HG03571 (cell line): ENCODE measurements at regions not wholly inside any gene's neighbourhood (a gene's known extent, or its start where the extent isn't known, plus 50 kb on each side); places are given as distances from the start of the nearest gene placed in this dataset.

ENCODE experiments used
- ATAC-seq: cut with Tn5 transposase; IDR thresholded peaks from one replicate; pipeline ENCODE4 v1.9.1; 2021; ENCODE audit not compliant: unreplicated experiment

DNA sequence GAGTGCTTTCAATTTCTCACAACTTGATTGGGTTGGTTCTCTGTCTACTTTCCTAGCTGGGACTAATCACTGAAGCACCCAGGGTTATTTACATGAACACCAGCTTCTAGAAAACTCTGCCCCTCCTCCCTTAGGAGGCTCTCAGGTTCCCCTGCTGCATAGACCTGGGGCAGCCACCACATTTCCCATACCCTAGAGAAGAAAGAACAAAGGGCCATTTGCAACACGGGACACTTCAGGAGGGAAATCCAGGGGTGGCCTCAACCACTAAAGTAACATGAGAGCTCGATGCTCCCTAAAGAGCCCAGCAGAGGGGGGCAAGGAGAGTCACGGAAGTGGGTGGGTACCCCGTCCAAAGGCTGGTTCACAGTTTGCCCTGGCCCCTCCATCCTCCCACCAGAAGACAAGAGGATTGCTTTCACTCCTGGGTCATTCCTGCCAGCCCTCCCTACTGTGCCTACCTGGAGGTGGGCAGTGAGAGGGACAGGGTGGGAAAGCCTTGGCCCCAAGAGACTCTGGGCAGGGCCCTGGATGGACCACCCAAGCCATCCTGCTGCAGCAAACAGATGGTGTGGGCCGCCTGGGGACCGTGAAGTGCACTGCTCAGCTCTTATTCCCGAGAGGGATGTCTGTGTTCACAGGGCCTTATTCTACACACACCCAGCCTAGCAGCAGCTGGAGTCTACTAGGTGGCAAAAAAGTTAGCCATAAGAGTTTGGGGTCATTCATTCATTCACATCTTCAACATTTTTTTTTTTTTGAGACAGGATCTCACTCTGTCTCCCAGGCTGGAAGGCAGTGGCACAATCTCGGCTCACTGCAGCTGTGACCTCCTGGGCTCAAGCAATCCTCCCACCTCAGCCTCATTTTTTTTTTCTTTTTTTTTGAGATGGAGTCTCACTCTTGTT, 392.1 kb downstream of the SOX9 start:
- no peak for ATAC-seq

DNA sequence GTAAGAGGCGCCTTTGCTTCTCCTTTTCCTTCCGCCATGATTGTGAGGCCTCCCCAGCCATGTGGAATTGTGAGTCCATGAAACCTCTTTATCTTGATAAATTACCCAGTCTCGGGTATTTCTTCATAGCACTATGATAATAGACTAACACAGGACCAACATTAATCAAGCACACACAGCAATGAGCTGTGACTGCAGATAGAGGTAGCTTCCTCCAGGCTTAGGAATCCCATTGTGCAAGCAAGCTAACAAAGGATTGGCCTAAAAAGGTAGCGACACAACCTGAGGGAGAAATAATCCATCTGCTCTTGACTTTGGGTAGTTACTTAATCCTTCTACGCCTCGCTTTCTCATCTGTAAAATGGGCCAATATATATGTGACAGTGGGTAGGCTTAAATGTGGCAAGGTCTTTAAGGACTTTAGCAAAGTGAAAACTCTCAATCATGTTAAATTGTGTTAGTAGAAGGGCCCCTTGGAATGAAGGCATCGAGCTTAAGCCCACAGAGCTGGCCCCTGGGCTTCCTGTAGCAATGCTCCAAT, 393.6 kb downstream of the SOX9 start:
- ATAC-seq = no peak

DNA sequence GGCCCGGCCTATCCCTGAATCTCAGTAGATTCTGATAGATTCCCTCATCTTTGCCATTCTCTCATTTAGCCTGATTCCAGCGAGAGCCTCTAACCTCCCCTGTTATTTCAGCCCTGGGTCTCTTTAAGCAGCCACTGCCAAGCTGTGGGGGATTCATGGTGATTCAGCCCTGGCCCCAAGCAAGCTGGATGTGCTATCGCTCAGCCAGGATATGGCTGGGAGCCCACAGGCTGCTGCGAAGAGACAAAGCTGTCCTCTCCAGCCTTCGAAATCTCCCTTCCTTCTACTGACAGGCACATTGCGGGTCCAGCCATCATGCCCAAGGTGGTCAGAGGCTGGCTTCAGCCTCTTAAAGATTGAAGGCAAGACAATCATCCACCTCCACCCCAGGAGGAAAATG, 394.1 kb downstream of the SOX9 start:
- ATAC-seq = no peak

DNA sequence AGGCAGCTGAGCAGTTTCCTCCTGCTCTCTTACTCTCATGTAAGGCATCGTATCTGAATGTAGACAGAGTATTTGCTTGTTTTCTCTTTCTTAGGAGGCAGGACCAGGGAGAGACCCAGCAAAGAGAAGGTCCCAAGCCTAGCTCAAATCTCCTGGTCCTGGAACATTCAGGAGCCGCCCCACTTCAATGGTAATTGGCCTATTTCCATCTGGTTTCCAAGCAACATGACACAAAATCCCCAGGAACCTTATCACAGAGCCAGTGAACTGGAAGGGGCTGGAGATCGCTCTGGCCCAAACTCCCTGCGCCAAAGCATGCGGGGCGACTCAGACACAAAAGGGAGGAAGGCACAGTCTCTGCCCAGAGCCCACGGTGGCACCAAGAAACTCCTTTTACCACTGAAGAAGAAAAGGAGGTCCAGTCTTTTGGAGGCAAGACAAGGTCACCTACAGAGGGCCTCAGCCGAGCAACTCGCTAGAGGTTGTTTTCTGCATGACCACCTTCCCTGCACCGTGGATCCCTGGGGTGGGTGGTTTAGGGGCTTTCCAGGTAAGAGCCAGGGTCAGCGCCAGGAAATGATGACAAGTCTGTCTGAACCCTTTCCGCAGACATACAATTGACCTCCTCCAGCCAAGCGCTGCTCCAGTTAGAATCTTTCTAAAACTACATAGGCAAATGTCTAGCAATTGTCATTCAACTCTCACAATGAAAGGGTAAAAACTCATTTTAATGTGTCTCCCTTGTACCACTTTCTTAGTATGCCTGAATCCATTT, 394.7 kb downstream of the SOX9 start:
- ATAC-seq = peak; percentile 44

DNA sequence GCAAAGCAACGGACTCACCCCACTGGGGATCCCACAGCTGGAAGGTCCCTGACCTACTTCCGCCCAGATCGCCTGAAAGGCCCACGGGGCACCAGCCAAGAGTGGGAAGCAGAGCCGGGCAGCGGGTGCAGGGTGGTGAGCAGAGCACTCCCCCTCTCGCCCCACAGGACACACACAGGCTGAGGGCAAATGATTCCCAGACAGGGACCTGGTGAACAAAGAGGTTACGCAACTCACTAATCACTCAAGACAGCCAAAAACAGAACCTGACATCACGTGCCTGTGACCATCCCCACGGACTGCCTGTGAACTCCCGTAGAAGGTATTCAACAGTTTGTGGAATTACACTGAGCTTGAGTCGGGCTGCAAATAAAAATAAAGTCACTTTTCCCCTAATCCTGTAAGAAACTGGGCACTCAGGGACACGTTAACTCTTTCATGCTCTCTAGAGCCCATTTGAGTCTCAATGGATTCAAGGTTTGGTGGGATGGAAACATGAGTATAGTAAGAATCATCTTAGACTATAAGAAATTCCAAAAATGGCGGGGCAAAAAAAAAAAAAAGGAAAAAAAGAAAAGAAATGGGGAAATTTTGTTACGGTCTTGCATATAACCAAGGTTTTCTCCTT, 396.1 kb downstream of the SOX9 start:
- ATAC-seq = no peak

DNA sequence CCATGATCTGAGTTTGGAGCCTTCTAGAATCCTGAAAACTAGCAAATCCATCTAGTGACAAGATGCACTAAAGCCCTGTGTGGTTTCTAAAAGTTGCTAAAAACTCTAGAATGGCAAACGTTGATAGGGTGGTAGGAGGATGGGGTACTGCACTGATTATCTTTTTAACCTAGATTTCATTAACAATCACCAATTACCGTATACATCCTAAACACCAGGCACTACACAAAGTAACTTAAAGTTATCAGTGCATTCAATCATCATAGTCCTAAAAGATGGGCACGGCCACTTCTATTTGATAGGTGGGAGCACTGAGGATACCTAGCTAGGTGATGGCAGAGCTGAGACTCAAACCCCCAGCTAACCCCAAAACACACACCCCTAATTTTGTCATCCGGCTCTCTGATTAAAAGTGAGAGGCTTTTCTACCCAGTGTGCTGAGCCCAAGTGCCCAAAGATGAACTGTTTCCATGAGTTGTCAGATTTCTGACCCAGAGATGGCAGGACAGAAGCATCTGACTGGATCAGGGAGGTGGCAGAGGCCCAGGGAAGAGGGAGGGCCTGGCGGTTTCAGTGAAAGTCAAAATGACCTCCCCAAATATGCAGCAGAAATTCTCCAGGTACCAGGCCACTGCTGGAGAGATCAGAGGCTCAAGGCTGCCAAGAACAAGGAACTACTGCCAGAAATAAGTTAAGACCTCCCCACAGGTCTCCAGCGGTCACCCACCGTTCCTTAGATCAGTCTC, 396.8 kb downstream of the SOX9 start:
- no peak for ATAC-seq

DNA sequence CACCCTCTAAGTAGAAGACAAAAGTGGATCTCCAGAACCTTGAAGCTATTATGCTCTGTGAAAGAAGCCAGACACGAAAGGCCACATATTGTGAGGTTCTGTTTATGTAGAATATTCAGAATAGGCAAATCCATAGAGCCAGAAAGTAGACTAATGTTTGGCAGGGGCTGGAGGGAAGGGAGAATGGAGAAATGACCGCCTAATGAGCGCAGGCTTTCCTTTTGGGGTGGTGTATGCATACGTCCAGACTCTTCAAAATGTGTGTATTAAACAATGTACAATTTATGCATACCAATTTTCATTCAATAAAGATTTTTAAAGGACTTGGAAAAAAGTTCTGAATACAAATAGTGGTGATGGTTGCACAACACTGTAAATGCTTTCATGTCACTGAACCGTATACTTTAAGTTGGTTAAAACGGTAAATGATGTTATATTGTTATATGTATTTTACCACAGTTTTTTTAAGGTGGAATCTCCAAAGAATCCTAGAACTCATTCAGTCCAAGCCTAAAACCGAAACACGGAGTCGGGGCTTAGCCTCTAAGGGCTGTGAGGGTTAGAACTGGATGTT, 397.4 kb downstream of the SOX9 start:
- no peak for ATAC-seq

DNA sequence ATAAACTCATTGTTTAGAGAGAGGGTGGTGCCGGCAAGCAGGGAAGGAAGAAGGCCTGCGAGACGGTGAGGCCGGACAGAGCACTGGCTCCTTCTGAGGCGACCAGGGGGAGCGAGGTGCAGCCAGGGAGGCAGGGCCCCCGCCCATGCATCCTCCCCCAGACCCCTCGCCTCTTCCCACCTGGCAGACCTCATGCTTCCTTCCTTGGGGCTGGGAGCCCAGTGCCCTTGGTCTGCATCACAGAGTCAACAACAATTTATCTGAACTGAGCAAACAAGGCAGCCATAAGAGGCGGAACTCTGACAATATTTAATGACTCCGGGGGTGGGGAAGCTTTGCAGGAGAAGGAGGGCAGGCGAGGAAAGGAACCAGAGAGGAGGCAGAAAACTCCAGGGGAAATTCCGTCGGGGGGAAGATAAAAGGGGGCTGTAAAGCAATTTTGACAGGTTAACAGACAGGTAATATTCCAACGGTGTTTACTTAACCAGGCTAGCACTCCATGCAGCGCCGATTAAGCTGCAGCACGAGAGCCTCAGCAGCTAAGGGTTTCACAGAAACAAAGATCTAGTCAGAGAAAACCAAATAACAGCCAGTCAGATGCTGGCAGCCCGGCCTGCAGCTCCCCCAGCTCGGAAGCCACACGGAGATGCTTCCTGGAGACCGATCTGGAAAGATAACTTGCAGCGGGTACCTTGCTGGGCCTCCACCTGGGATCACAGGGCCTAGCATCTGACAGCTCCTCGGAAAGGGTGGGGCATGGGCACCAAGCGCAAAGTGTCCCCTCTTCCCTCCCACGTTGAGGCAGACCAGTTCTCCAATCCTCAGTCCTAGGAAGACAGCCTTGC, 398.2 kb downstream of the SOX9 start:
- ATAC-seq = no peak

DNA sequence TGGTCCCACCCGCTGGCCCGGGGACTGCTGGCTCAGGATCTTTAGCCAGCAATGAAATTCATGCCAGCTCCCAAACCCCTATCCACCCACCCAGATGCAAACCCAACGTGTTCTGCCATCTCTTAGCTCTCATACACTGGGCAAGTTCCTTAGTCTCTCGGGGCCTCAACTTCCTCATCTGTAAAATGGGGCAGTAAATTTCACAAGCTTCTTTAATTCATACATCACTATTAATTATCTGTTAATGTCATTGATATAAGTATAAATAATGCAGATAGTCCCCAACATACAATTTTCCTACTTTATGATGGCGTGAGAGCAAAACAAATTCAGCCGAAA, 398.7 kb downstream of the SOX9 start:
- ATAC-seq = no peak

DNA sequence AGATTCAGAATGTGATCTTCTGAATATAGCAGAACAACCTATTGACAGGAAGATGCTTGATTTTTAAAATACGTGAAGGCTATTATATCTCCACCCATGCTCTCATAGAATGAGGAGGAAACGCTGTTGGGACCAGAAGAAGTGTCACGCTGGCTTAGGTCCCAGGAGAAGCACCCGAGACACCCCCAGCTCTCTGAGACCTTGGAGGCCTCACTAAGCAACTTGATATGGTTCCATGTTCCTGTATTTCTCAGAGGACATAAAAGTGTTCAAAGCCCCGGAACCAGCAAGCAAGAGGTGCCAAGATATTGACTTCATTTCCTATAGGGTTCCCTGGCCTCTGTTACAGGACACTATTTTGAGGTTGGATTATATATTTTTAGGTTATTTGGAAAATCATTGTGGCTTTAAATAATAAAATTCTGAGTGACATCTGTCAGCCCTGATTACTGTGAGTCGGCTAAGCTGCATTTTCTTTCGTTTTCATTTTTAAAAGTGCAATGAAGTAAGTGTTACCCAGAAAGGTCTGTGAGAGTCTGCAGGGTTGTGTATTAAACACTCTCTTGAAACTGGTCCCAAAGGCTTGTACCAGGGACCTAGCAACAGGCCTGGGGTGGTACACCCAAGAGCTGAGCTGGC, 400.0 kb downstream of the SOX9 start:
- peak; percentile 31 for ATAC-seq

DNA sequence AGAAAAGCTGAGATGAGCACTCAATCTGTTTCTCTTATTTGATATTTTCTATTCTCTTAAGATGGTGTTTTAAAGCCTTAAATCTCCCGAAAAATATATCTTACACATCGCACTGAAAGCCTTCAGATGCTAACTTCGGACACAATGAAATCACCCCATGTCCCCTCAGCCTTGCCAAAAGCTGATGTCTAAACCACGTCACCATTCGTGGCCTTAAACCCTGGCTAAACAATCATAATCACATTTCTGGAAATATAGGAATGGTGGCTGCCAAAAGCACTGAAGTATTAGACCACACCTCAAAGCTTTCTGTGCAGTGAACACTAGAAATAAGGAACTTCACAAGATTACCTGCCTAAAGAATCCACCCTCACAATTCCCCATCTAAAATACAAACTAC, 402.7 kb downstream of the SOX9 start:
- no peak for ATAC-seq

DNA sequence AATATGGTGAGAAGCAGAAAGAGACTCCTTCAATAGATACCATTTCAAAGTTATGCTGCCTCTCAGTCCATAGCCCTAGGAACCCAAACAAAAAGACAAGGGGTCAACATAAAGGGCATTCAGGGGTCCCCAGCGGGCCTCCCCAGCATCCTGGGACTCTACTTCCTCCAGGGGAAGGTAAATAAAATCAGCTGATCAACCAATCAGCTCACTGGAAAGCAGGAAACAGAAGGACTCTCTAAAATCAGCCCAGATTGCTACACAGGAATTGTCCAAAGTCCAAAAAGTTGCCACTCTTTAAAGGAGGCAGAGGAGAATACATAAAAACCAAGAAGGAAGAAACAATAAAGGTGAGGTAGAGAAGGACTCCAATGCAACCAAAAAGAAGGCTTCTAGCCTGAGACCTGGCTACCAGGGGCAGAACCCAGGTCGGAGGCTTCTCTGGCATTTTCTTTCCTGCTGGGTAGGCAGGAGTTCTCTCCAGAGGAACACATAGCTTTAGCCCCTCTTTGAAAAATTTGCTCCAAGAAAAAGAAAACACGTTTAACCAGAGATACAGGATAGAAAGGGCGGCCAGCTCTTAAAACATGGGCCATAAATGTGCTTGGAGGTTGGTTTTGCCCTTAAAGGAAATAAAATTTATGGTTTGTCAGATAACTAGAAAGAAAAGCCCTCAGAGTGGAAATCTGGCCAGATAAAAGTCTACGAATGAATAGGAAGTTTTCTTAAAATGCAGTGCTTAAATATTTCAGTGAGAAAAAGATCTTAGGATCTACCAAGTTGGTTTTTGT, 404.6 kb downstream of the SOX9 start:
- no peak for ATAC-seq

DNA sequence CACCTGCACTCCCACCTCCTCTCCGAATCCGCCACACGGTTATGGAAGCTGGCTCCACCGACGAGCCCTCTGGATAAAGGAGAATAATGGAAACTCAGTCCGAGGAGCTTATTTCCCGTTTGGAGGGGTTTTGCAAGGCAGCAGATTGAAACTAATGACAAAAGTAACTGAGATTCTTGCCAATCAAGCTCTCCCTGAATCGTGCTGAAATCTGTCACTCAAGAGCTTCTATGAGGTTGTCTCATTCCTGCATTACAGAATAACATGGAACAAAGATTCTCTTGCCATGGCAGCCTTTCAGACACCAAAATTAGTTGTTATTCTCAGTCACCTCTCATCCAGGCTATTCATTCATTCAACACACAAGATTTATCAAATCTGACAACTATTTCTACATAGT, 405.9 kb downstream of the SOX9 start:
- ATAC-seq = no peak

DNA sequence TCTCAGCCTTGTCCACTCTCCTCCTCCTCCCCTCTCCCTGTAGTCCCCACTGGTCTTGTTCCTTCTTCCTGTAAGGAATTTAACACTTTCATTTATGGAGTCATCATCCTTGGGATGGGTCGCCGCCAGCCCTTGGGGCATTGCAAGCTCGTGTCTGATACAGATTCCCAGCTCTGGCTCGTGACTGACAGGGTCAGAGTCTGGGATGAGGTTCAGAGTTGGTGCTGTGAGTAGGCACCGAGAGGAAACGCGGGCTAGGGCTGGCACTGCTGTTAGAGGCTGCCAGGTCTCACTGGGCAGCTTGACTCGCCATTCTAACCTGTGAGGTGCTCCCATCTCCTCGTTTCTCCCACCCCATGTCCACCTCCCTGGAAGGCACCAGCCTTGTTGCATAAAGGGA, 407.0 kb downstream of the SOX9 start:
- no peak for ATAC-seq

DNA sequence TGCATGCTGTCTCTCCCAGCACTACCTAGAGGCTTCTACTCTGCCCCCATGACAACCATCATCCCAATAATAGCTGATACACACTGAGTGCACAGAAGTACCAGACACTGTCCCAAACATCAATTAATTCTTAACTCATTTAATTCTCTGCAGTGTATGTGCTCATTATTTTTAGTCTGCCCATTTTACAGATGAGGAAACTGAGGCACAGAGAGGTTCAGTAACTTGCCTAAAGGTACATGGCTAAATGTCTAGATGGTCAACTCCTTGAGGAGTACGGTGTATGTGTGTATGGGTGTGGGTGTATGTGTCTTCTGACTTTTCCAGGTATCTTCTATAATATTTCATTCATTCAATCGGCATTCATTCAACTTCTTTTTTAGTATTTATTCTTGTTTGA, 407.9 kb downstream of the SOX9 start:
- ATAC-seq = no peak

DNA sequence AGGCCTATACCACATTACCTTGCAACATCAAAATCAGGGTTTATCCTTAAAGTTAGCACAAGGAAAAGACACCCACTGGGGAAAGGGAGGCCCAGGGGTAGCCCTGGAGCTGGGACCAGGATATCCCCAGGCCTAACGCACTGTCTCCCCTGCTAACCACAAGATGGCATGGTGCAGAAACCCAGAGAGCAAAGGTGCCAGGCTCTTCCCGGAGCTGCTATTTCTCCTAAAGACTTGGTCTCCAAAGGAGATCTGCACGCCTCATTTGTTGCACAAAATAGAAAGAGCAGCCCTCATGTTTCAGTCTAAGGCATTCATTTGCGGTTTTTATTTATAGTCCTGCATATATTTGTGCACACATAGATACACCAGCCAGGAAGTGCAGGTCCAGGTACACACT, 408.6 kb downstream of the SOX9 start:
- no peak for ATAC-seq

DNA sequence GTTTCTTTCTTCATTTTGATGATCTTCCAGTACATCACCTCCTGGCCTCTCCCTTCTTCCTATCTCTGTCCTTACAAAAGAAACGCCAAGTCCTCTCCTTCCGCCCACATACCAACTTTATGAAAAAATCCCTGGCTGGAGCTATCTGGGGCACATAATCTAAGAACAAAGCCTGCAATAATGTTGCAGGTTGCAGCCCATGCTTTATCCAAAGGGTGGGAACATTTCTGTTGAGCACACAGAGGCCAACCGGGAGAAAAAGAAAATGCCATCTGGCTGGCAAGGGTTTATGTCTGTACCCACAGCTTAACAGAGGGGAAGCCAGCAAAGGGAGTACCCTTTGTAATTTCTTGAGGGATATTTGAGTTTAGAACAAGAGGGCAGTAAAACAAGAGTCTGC, 409.6 kb downstream of the SOX9 start:
- ATAC-seq = no peak

DNA sequence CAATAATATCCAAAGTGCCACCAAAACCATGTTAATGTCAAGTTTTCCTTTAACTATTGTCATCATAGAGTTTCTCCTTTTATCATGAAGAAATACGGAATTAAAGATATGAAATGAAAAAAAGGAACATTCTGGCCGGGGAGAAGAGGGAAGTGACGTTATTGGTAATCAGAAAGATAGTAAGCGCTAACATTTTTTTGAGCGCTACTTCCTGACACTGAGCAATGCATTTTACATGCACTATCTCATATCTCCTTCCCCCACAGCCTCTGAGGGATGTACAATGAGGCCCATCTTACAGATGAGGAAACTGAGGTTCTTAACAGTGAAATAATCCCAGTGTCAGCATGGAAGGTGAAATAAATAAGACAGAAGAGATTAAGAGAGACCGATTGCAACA, 410.9 kb downstream of the SOX9 start:
- no peak for ATAC-seq

DNA sequence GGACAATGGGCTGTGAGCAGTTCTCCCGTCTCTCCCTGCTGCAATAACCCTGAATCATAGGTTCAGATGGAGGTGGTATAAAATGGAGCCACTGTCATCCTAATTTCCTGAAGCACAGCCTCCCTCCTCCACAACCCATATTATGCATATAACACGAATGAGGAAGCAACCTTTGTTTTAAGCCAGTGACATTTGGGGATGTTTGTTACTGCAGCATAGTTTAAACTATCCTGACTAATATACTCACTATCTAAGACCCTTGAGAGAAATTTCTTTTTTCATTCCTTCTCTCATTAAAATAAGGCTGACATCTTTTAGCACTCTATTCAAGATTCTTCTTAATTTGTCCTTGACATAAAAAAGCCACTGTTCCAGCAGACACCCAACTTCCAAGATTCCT, 413.4 kb downstream of the SOX9 start:
- ATAC-seq = no peak
